Mucosa of descending colon (tissue), 3 donors: ENCODE measurements at regions not wholly inside any gene's neighbourhood (a gene's known extent, or its start where the extent isn't known, plus 50 kb on each side); places are given as distances from the start of the nearest gene placed in this dataset.

Experiments
- ATAC-seq: fragments of 200-7000 bp; cut with Tn5 transposase; one replicate; pipeline ENCODE4 v1.9.1; 2020; ENCODE audit warnings: mild to moderate bottlenecking, moderate library complexity
- DNase-seq, 3 donors: peaks; one replicate each; pipeline ENCODE4 v3.0.0-alpha.2; 2020
- H3K36me3 ChIP-seq: fragments of 200-600 bp; one replicate; pipeline ENCODE4 v1.8.0; 2021; ENCODE audit warnings: low read depth, mild to moderate bottlenecking
- H3K4me1 ChIP-seq: fragments of 200-600 bp; one replicate; pipeline ENCODE4 v1.8.0; 2021; ENCODE audit warnings: low read depth, mild to moderate bottlenecking
- H3K4me3 ChIP-seq: fragments of 200-600 bp; one replicate; pipeline ENCODE4 v1.8.0; 2021; ENCODE audit warnings: mild to moderate bottlenecking
- H3K9me3 ChIP-seq: fragments of 200-600 bp; one replicate; pipeline ENCODE4 v1.8.0; 2021; ENCODE audit warnings: mild to moderate bottlenecking
- CTCF ChIP-seq: fragments of 200-600 bp; IDR thresholded peaks from one replicate; pipeline ENCODE4 v1.8.0; 2022; ENCODE audit warnings: antibody characterized with exemption, mild to moderate bottlenecking
- intact Hi-C, 2 donors: fragments of 100-400 bp; cut with DNase I in 1 of 2; cut with micrococcal nuclease in 1 of 2; formaldehyde crosslinking; loops; one replicate each; pipeline versions ENCODE4 v1.11.0 to v1.11.1; 2022; cut with DNase I, micrococcal nuclease
- donor health status: DM: no; HTN: no; CAD: no; lungs with moderate emphysema.
- donor health status: DM: no; HTN: no; CAD: no.
- donor health status: DM: no; HTN: yes; CAD: no.

- no peak for DNase-seq
- no peak for ATAC-seq
- no peaks in the 10 kb centered on the region for H3K4me1 ChIP-seq
- no peaks in the 10 kb centered on the region for H3K36me3 ChIP-seq
- H3K9me3 ChIP-seq, result no peaks in the 10 kb centered on the region
- intact Hi-C loops, result no loop called here
- H3K4me3 ChIP-seq, result no peak overlapping the region
- no peak for TF ChIP-seq CTCF
Observed at GRCh38 chr12:67202011-67202677, 67.0 kb upstream of the CAND1 start.

- H3K36me3 ChIP-seq, result no peaks in the 10 kb centered on the region
- H3K4me1 ChIP-seq, result no peaks in the 10 kb centered on the region
- intact Hi-C loops, result no loop called here
- no peaks in the 10 kb centered on the region for H3K9me3 ChIP-seq
- ATAC-seq, result no peak
- no peak for DNase-seq
- H3K4me3 ChIP-seq, result no peak overlapping the region
- TF ChIP-seq CTCF, result no peak
Observed at GRCh38 chr12:67202678-67203012, 66.5 kb upstream of the CAND1 start.

GRCh38 chr12:67208281-67209067, 60.7 kb upstream of the CAND1 start:
- DNase-seq, result no peak
- no peaks in the 10 kb centered on the region for H3K36me3 ChIP-seq
- H3K4me1 ChIP-seq, result no peaks in the 10 kb centered on the region
- H3K9me3 ChIP-seq, result no peaks in the 10 kb centered on the region
- intact Hi-C loops, result no loop called here
- no peak for TF ChIP-seq CTCF
- ATAC-seq, result no peak
- H3K4me3 ChIP-seq, result no peak overlapping the region

- Histone ChIP-seq H3K4me1 (no peaks in the 10 kb centered on the region), H3K9me3 (no peaks in the 10 kb centered on the region), H3K36me3 (no peaks in the 10 kb centered on the region), H3K4me3 (no peak overlapping the region)
- DNase-seq (no peak), ATAC-seq (no peak)
- intact Hi-C loops, result no loop called here
- no peak for TF ChIP-seq CTCF
Observed at GRCh38 chr12:67211029-67211428, 58.1 kb upstream of the CAND1 start.

- no peaks in the 10 kb centered on the region for H3K4me1 ChIP-seq
- H3K36me3 ChIP-seq, result no peaks in the 10 kb centered on the region
- H3K4me3 ChIP-seq, result no peak overlapping the region
- no peak for ATAC-seq
- no peak for TF ChIP-seq CTCF
- intact Hi-C loops, result no loop called here
- DNase-seq, result no peak
- no peaks in the 10 kb centered on the region for H3K9me3 ChIP-seq
Observed at GRCh38 chr12:67211494-67211893, 57.7 kb upstream of the CAND1 start.
